ENCODE measurements at regions not wholly inside any gene's neighbourhood (a gene's known extent, or its start where the extent isn't known, plus 50 kb on each side); places are given as distances from the start of the nearest gene placed in this dataset.
A peak's percentile ranks its signal among the peaks of the same experiment; 100 is the strongest.

DNA sequence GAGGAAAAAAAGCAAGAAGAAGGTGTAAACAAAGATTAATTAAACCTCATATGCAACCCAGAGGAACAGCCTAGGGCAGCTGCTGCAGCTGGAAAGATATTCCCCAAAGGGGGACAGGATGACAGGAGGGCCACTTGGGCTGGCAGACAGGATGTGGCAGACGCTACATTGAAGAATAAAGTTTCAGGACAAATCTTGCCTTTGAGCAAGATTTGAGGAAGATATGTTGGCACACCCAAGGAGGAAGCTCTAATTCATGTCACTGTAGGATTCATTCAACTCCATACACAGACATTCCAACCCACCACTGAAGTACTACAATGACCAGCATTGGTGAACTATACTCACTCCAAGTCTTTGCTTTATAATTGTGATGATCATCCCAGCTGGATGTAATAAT is 504.0 kb downstream of the SHQ1 start:
- no peak for DNase-seq (ENCODE audit: low read depth in 2 of 2)

- DNase-seq (ENCODE audit: low read depth in 2 of 2) = peak in 1 of 2 experiments; percentile 19
Observed at GRCh38 chr3:72343078-72343477, 505.2 kb downstream of the SHQ1 start.

DNA sequence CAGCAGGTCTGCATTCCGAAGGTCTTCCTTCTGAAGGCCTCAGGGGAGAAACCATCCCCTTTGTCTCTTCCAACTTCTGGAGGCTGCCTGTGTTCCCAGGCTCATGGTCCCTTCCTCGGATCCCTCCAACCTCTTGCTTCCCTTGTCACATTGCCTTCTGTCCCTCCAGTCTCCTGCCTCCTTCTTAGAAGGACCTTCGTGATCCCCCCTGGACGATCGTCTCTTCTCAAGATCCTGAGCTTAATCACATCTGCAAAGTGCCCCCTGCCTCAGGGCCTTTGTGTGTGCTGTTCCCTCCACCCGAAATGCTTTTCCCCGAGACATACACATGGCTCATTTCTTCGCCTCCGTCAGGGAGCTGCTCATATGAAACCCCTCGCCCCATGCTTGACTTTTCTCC is 505.8 kb downstream of the SHQ1 start:
- DNase-seq (ENCODE audit: low read depth in 2 of 2) = no peak

DNA sequence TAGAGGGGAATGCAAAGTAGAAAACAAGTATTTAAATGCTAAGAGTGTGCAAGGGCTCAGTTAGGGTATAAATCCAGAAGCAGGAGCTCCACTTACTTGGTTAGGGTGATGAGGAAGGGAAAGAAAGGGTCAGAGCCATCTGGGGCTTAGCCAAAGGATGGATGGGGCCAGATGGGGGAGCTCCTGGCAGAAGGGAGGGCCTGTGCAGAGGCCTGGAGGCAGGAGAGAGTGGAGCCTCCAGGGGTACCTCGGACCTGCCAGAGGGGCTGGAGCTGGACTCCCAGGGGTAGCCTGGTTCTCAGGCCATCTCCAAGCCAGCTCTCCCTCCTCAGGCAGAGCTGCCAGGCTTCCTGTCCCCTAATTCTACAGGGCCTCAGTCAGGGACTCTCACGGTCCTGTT is 506.3 kb downstream of the SHQ1 start:
- DNase-seq (ENCODE audit: low read depth in 2 of 2) = no peak

- DNase-seq (ENCODE audit: low read depth in 2 of 2) = no peak
Observed at GRCh38 chr3:72341380-72341770, 506.9 kb downstream of the SHQ1 start.

GRCh38 chr3:72340476-72341379 is 507.5 kb downstream of the SHQ1 start:
- no peak for DNase-seq (ENCODE audit: low read depth in 2 of 2)

DNA sequence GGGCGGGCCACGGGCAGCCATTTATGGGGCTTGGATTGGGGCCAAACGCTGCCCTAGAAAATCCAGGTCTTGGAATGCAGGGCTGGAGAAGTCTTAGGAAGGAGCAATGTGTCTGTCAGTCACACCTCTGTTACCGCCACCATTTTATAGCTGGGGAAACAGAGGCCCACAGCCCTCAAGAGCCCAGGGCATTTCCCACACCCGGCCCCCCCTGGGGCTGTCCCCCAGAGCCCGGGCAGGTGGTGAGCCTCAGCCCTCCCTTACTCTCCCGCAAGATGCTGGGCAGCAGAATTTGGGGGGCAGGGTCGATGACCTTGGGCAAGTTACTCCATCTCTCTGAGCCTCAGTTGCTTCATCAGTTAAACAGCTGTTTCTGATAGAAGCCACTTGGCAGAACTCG is 508.2 kb downstream of the SHQ1 start:
- DNase-seq (ENCODE audit: low read depth in 2 of 2) = no peak

DNA sequence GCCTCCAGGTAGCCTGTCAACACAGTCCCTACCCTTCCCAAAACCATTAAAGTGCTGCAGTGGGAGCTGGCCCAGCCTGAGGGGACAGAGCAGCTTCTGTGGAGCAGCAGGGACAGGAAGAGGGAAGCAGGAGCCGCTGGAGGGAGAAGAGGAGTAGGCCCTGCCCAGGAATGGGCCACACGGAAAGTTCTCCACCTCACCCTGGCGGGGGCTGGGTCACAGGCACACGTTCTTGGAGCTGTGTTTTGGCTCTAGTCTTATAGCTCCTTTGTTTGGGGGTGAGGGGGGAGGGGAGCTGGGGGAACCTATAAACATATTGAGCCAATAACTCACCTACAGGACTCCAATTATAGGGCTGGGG is 508.6 kb downstream of the SHQ1 start:
- DNase-seq (ENCODE audit: low read depth in 2 of 2) = no peak

GRCh38 chr3:72338942-72339669 is 509.1 kb downstream of the SHQ1 start:
- DNase-seq (ENCODE audit: low read depth in 2 of 2) = peak; percentile 55 to 61

GRCh38 chr3:72338082-72338941 is 509.9 kb downstream of the SHQ1 start:
- DNase-seq (ENCODE audit: low read depth in 2 of 2) = peak; percentile 46 to 52

DNA sequence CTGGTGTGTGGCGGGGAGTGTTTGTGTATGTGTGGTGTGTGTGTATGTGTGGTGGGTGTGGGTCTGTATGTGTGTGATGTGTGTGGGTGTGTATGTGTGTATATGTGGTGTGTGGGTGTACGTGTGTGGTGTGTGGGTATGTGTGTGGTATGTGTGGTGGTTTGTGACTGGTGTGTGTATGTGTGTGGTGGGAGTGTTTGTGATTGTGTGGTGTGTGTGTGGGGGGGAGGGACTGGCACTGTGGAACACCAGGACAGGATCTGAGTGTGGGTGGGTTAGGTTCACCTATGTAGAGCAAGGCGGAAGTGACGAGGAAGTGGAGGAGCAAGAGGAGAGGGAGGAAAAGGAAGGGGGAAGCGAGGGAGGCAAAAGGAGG is 510.8 kb downstream of the SHQ1 start:
- DNase-seq (ENCODE audit: low read depth in 2 of 2) = no peak

DNA sequence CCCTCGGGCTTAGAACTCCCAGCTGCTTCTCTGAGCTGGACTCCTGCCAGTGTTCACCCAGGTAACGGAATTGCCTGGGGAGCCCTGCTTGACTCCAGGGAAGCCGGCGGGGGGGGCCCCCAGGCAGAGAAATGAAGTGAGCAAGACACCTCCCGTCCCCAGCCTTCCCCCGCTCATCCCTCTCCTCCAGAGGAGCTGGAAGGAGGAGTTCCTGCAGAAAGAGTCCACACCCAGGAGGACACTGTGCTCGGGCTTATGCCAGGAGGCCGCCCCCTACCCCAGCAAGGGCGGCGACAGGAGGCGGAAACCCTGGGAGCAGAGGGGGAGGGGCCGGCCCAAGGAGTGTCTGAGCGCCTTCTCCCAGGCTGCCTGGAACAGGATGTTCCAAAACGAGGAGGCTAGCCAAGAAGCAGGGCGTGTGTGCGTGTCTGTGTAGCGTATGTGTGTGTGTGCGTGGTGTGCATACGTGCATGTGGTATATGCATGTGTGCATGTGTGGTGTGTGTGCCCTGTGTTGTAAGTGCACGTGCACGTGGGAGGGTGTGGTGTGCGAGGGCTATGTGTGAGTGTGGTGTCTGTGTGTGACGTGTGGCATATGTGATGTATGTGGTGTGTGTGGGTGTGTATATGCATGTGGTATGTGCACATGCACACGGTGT is 511.3 kb downstream of the SHQ1 start:
- DNase-seq (ENCODE audit: low read depth in 2 of 2) = no peak

- no peak for DNase-seq (ENCODE audit: low read depth in 2 of 2)
Observed at GRCh38 chr3:72336114-72336651, 512.1 kb downstream of the SHQ1 start.

GRCh38 chr3:72335458-72336095 is 512.7 kb downstream of the SHQ1 start:
- DNase-seq (ENCODE audit: low read depth in 2 of 2) = no peak

- DNase-seq (ENCODE audit: low read depth in 2 of 2) = no peak
Observed at GRCh38 chr3:72334681-72335457, 513.4 kb downstream of the SHQ1 start.

DNA sequence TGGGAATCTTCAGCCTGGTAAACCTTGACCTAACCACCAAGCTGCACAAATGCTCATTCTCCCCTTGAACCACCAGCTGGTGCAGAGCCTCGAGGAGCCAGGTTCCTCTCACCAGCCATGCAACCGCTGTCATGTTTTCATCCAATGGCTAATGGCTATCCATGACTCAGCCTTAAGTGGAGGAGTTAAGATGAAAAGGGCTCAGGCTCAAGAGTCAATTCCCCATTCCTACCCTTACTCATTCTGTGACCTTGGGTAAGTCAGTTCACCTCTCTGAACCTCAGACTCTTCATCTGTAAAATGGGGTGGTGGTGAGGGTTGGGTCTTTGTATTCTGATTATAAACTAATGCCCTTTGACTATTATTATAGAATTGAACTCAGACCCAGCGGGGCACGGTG is 515.6 kb downstream of the SHQ1 start:
- no peak for DNase-seq (ENCODE audit: low read depth in 2 of 2)

GRCh38 chr3:72332036-72332435 is 516.2 kb downstream of the SHQ1 start:
- DNase-seq (ENCODE audit: low read depth in 2 of 2) = no peak

DNA sequence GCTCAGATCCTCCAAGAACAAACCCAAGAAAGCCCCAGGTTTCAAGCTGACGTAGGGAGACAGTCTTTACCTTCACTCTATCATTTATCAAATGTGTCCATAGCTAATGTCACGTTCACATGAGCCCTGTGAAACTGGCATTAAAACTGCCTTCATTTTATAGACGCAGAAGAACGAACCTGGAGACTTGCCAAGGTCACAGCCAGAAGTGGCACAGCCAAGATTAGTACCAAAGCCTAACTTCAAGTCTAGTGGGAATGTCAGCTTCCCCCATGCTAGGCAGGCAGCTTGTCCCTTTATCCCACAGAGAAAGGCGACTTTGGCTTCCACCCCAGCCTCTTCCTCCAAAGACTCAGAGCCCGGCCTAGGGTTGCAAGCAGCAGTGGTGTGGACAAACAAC is 517.2 kb downstream of the SHQ1 start:
- no peak for DNase-seq (ENCODE audit: low read depth in 2 of 2)

- DNase-seq (ENCODE audit: low read depth in 2 of 2) = no peak
Observed at GRCh38 chr3:72329354-72329753, 518.9 kb downstream of the SHQ1 start.

- no peak for DNase-seq (ENCODE audit: low read depth in 2 of 2)
Observed at GRCh38 chr3:72328755-72329277, 519.4 kb downstream of the SHQ1 start.

Data from stimulated activated CD4-positive, alpha-beta T cell treated with anti-CD3 and anti-CD28 coated beads, Interleukin-12 subunit alpha, Interleukin-12 subunit beta, amount 100 ng/mL, for 24 hours (primary cell).